ENCODE measurements at regions not wholly inside any gene's neighbourhood (a gene's known extent, or its start where the extent isn't known, plus 50 kb on each side); places are given as distances from the start of the nearest gene placed in this dataset.
"Not testable (repeated sequence)": the region's sequence is repeated elsewhere in the genome, so short reads cannot be mapped to it uniquely, and the experiment has no call there.

DNA sequence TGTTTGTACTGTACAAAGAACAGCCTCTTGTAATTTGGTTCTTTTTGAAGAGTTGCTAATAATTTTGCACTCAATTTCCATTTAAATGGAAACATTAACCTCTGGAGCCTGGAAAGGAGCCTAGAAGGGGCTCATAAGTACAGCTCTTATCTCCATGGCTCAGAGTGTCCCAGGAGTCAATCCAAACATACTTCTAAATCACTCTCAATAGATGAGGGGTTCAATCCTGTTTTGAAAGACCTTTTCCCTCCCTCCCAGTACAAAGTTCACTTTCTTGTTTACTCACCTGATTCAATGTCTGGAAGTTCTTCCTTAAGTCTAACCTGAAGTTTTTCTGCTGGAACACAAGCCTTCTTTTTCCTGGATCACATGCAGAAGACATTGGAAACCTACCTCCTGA lies 273.0 kb upstream of the PLET1 start:
- peaks cover 17% of the 10 kb centered on the region for H3K27me3 Mint-ChIP-seq (ENCODE audit: low read depth, poor library complexity)
- no peaks in the 10 kb centered on the region for H3K36me3 Mint-ChIP-seq (ENCODE audit: low read depth)

DNA sequence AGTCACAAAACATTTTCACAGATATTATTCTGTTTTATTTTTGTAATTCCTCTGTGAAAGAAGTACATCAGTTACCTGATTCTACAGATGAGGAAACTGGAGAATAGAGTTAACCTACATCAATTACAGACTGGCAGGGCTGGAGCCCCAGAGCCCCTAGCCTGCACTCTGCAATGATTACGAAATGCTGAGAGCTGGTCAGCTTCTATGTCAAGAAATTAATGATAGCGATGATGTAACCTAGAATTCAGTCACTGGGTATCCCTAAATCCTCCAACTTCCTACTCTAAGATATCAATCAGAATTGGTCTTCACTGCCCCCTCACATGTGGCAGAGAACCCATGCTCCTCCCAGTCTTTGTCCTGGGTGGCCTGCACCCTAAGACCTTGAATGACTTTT lies 273.5 kb upstream of the PLET1 start:
- TF ChIP-seq, protein P1, sequence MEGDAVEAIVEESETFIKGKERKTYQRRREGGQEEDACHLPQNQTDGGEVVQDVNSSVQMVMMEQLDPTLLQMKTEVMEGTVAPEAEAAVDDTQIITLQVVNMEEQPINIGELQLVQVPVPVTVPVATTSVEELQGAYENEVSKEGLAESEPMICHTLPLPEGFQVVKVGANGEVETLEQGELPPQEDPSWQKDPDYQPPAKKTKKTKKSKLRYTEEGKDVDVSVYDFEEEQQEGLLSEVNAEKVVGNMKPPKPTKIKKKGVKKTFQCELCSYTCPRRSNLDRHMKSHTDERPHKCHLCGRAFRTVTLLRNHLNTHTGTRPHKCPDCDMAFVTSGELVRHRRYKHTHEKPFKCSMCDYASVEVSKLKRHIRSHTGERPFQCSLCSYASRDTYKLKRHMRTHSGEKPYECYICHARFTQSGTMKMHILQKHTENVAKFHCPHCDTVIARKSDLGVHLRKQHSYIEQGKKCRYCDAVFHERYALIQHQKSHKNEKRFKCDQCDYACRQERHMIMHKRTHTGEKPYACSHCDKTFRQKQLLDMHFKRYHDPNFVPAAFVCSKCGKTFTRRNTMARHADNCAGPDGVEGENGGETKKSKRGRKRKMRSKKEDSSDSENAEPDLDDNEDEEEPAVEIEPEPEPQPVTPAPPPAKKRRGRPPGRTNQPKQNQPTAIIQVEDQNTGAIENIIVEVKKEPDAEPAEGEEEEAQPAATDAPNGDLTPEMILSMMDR (IDR thresholded peaks at IDR 0.05), result no peak
- no peak for DNase-seq

More for the DNA sequence above, 273.0 kb upstream of the PLET1 start:
- Mint-ChIP-seq H3K27ac (no peak overlapping the region), H3K9me3 (peaks cover 10% of the 10 kb centered on the region), H3K4me1 (peaks cover 42% of the 10 kb centered on the region), H3K4me3 (no peak overlapping the region)
- TF ChIP-seq, protein P1 (IDR thresholded peaks at IDR 0.05), result no peak
- DNase-seq, result no peak

DNA sequence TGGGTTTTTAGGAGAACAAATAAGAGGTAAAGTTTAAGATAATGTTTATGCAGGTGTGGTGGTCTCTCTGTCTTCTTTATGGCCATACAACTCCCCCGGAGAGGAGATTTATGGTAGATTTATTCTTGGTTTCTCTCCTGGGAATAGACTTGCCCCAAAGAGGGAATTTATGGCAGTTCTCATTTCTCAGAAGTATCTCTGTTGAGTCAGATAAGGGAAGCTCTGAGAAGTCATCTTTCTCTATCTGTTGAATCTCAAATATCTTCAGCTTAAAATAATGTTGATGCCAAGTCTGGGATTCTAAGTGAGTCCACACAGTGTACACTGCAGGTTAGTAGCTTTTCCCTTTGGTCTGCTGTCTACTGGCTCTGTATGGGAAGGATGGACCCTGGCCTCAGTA lies 276.4 kb upstream of the PLET1 start:
- Mint-ChIP-seq H3K36me3 (ENCODE audit: low read depth) (peaks cover 10% of the 10 kb centered on the region), H3K9me3 (peaks cover 18% of the 10 kb centered on the region), H3K4me1 (peaks cover 52% of the 10 kb centered on the region), H3K27ac (no peak overlapping the region), H3K27me3 (ENCODE audit: low read depth, poor library complexity) (peaks cover 17% of the 10 kb centered on the region), H3K4me3 (no peak overlapping the region)
- DNase-seq, result no peak
- TF ChIP-seq, protein P1 (IDR thresholded peaks at IDR 0.05), result no peak

More for the DNA sequence above, 273.5 kb upstream of the PLET1 start:
- Mint-ChIP-seq H3K4me3 (no peak overlapping the region), H3K27ac (no peak overlapping the region), H3K36me3 (ENCODE audit: low read depth) (no peaks in the 10 kb centered on the region), H3K4me1 (peaks cover 46% of the 10 kb centered on the region), H3K27me3 (ENCODE audit: low read depth, poor library complexity) (peaks cover 17% of the 10 kb centered on the region), H3K9me3 (peaks cover 8% of the 10 kb centered on the region)

DNA sequence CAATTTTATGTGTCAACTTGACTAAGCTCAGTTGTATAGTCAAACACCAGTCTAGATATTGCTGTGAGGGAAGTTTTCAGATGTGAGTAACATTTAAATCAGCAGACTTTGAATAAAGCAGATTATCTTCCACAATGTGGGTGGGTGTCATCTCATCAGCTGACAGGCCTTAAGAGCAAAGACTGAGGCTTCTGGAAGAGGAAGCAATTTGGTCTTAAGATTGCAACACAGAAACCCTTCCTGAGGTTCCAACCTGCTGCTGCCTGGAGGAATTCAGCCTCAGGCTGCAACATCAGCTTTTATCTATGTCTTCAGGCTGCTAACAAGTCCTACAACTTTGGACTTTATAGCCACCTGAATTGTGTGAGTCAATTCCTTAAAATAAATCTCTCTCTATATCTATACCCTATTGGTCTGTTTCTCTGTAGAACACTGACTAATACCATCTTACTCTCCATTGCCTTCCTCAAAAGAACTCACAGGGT lies 277.2 kb upstream of the PLET1 start:
- no peak for DNase-seq
- H3K36me3 Mint-ChIP-seq (ENCODE audit: low read depth), result peaks cover 19% of the 10 kb centered on the region
- TF ChIP-seq, protein P1 (IDR thresholded peaks at IDR 0.05), result no peak
- H3K27ac Mint-ChIP-seq, result no peak overlapping the region
- peaks cover 17% of the 10 kb centered on the region for H3K27me3 Mint-ChIP-seq (ENCODE audit: low read depth, poor library complexity)
- H3K4me1 Mint-ChIP-seq, result peaks cover 52% of the 10 kb centered on the region
- no peak overlapping the region for H3K4me3 Mint-ChIP-seq
- H3K9me3 Mint-ChIP-seq, result peaks cover 24% of the 10 kb centered on the region

DNA sequence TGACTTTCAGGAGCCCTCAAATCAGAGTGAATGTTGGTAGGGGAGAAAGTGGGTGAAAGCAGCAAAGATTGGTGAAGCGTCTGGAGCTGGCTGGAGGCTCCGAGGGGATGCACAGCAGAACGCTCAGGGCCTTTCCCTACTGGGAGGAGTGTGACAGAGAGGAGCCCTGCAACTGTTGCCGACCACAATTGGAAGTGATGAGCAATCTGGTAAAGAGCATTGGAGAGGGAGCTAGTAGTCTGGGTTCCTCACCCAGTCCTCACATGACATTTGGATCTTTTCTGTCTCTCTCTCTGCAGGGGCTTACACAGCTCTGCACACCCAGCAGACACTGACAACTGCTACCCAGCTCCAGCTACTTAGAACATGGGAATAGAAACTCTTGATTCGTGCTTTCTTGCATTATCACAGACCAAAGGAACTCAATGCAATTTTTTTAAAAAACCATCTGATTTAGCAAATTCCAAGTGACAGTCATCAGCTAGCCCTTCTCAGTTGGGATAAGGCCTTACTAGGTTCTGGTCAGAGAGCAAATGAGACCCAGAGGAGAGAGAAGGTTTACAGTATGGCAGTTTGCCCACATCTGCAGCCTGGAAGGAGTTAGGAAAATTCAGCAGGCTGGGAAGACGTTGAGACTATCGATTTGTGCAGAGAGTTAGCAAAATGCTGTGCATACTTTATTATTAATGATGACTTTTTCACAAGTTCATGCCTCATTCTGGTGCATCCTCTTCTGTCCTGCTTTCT lies 278.0 kb upstream of the PLET1 start:
- no peak overlapping the region for H3K4me3 Mint-ChIP-seq
- H3K27ac Mint-ChIP-seq, result no peak overlapping the region
- H3K36me3 Mint-ChIP-seq (ENCODE audit: low read depth), result peaks cover 23% of the 10 kb centered on the region
- TF ChIP-seq, protein P1 (IDR thresholded peaks at IDR 0.05), result no peak
- peaks cover 32% of the 10 kb centered on the region for H3K9me3 Mint-ChIP-seq
- peaks cover 22% of the 10 kb centered on the region for H3K27me3 Mint-ChIP-seq (ENCODE audit: low read depth, poor library complexity)
- DNase-seq, result no peak
- peaks cover 52% of the 10 kb centered on the region for H3K4me1 Mint-ChIP-seq

DNA sequence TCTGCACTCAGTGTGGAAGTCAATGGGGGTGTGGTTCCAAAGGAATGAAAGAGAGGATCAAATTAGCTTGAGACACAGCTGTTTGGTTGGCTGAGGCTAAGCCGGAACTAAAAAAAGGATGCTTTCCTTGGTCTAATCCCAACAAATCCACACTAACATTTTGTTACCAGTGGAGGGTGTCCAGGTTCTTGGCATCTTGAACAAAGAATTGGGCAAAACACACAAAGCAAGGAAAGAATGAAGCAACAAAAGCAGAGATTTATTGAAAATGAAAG lies 278.6 kb upstream of the PLET1 start:
- peaks cover 38% of the 10 kb centered on the region for H3K9me3 Mint-ChIP-seq
- H3K27ac Mint-ChIP-seq, DNase-seq, H3K4me3 Mint-ChIP-seq: not testable (repeated sequence)
- peaks cover 28% of the 10 kb centered on the region for H3K36me3 Mint-ChIP-seq (ENCODE audit: low read depth)
- peaks cover 19% of the 10 kb centered on the region for H3K27me3 Mint-ChIP-seq (ENCODE audit: low read depth, poor library complexity)
- H3K4me1 Mint-ChIP-seq, result peaks cover 52% of the 10 kb centered on the region

Measured in nephron progenitor cell (in vitro differentiated cells).